GM18505 (cell line): ENCODE measurements at regions not wholly inside any gene's neighbourhood (a gene's known extent, or its start where the extent isn't known, plus 50 kb on each side); places are given as distances from the start of the nearest gene placed in this dataset.

Experiments
- ATAC-seq: cut with Tn5 transposase; IDR thresholded peaks from one replicate; pipeline ENCODE4 v1.9.1; 2021; ENCODE audit not compliant: unreplicated experiment
- POLR2A ChIP-seq: IDR thresholded peaks from 4 replicates; pipeline ENCODE4 v1.6.1; 2011; ENCODE audit warnings: borderline replicate concordance; ENCODE audit not compliant: insufficient read depth, insufficient read length; ENCODE audit errors: extremely low read depth

GRCh38 chr11:131111775-131112174, 195.5 kb upstream of the SNX19 start:
- TF ChIP-seq POLR2A, result no peak
- ATAC-seq, result no peak

GRCh38 chr11:131118247-131118646, 202.0 kb upstream of the SNX19 start:
- TF ChIP-seq POLR2A, result no peak
- no peak for ATAC-seq

DNA sequence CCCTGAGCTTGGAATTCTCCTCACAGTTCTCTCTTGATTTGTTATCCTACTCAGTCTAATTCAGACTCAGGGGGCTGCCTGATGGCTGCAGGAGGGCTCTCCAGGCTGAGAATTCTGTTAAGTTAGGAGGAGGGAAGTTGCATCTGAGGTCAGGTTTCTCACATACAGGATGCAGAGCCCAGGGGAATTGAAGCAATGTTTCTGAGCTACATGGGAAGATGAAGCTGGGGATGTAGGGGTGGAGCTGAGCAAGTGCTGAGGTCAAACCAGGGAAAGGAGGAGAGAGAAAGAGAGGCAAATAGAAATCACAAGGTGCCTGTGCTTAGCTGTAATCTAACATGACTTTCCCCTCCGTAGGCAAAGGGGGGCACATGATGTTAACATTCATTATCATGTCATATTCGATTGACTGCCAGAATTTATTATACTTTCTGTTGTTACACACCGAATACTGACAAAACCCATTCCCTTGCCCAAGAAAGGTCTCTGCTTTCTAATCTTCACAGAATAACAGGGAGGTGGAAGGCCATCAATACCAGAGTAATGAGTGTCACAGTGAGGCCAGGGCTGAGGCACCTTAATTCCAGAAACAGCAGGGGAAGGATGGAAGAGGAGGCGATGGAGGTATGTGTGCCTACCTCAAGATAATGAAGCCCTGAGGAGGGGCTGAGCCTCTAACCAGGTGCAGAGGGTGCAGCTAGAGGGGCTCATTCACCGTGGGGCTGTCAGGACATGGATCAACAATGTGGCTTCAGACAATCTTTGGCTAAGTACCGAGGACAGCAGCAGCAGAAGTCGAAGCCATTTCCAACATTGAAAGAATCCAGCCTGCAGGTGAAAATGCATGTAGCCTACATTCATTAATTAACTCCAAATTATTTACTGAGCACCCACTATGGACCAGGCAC, 205.4 kb upstream of the SNX19 start:
- TF ChIP-seq POLR2A, result no peak
- no peak for ATAC-seq

DNA sequence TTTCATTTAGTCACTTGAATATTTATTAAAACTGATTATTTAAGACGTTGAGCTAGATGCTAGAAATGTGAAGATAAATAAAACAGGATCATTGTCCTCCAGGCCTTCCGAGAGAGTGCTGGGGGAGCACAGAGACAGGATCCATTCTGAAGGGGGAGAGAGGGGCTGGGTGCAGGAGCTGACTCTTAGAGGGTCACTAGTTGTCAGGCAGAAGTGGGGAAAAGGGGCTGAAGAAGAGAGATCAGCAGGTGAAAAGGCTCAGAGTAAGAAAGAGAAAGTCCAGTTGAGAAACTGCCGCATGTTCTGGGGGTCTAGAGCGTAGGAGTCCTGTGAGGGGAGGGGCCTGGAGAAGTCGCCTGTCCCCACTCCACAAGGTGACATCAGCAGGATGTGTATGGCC, 206.2 kb upstream of the SNX19 start:
- ATAC-seq, result no peak
- no peak for TF ChIP-seq POLR2A

DNA sequence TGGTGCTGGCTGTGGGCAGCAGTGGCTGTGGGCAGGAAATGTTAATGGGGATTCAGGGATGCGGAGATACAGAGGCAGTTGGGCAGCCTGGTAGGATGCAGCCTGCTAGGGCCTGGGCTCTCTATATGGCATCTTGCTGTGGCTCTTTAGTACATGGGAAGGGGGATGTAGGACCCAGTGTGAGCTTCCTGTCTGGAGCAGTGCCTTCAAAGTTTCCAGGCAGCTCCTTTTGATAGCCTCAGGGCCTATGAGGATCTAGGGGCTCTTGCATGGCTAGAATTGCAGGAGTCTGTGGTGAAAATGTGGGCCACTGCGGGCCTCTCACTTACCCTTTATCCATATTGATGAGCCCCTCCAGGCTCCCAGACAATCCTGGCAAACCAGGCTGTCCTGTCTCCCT, 213.2 kb upstream of the SNX19 start:
- ATAC-seq, result no peak
- TF ChIP-seq POLR2A, result no peak

GRCh38 chr11:131135611-131136010, 219.3 kb upstream of the SNX19 start:
- no peak for TF ChIP-seq POLR2A
- ATAC-seq, result no peak

- ATAC-seq, result no peak
- TF ChIP-seq POLR2A, result no peak
Measured at GRCh38 chr11:131136486-131136885, 220.2 kb upstream of the SNX19 start.

DNA sequence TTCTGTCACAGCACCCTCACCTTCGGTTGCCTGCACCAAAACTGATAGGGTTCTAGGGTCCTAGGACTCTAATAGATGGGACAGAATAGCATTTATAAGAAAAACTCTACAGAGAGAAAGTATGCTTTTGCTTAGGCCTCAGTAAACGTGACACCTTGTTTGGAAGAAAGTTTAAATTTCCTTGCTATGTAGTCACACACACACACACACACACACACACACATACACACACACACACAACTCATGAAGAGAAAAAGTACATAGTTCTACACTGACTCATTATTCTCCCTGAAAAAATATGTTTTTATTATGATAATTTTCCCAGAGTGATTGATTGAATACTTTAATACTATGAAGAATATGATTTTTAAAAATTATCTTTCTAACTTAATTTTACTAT, 220.8 kb upstream of the SNX19 start:
- no peak for ATAC-seq
- TF ChIP-seq POLR2A, result no peak

- no peak for TF ChIP-seq POLR2A
- no peak for ATAC-seq
Measured at GRCh38 chr11:131138731-131139130, 222.5 kb upstream of the SNX19 start.

DNA sequence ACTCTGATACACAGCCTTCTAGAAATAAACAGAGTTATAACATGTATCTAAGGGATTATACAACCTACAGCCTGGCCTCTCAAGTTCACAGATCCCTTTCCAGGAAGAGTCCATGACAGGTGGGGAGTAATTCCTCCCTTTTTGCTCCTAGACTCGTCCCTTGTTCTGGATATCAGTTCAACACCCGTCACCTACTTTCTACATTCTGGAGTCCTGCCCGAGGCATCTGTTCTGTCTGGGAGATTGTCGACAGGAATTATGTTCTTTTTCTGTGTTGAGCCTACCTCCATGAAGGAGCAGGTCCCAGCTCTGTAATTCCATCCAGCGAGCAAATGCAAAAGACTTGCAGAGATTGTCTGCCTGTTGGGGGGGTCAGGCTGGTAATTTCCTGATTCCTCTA, 224.6 kb upstream of the NTM start:
- TF ChIP-seq POLR2A, result no peak
- no peak for ATAC-seq

GRCh38 chr11:131146827-131147490, 223.5 kb upstream of the NTM start:
- ATAC-seq, result no peak
- TF ChIP-seq POLR2A, result no peak

- no peak for TF ChIP-seq POLR2A
- no peak for ATAC-seq
Measured at GRCh38 chr11:131154351-131154750, 216.1 kb upstream of the NTM start.

DNA sequence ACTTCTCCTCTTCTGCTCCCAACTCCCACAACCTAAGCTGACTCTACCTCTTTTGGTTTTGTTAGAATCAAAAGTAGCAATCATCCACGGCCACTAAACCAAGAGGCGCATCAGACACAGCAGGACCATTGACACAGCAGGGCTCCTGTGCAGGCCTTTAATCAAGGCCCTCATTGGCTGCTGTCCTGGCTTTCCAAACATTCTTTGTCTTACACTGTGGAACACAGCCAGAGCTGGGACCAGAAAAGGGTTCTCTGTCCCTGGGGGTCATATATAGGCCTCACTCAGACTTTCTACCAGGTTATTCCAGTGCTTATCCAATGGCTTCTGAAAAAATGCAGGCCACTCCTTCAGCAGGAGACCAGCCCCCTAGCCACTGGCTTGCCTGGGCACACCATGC, 212.7 kb upstream of the NTM start:
- no peak for TF ChIP-seq POLR2A
- ATAC-seq, result no peak

GRCh38 chr11:131160846-131161245, 209.6 kb upstream of the NTM start:
- no peak for ATAC-seq
- TF ChIP-seq POLR2A, result no peak
